Gastrocnemius medialis (tissue), 4 donors: ENCODE measurements at regions not wholly inside any gene's neighbourhood (a gene's known extent, or its start where the extent isn't known, plus 50 kb on each side); places are given as distances from the start of the nearest gene placed in this dataset.

Source experiments
- ATAC-seq, 2 donors: fragments of 150-250 bp; one replicate each; pipeline ENCODE4 v1.9.1; 2016
- DNase-seq, 2 donors: peaks; one replicate each; pipeline ENCODE4 v3.0.0-alpha.2; 2019
- H3K27ac ChIP-seq, 4 donors: fragments of 200-600 bp; sonication (generic); 1 replicate in 1 of 4; 2 replicates in 3 of 4; pipeline ENCODE4 v1.5.1; 2016 to 2018; ENCODE audit warnings: mild to moderate bottlenecking in 2 of 4, moderate library complexity in 1 of 4
- H3K27me3 ChIP-seq, 3 donors: fragments of 200-600 bp; sonication (generic) in 2 of 3; 1 replicate in 1 of 3; 2 replicates in 2 of 3; pipeline versions ENCODE4 v1.5.1 to v1.6.0; 2016 to 2019; ENCODE audit warnings: mild to moderate bottlenecking in 1 of 3, moderate library complexity in 1 of 3
- H3K36me3 ChIP-seq, 2 donors: fragments of 200-600 bp; sonication (generic) in 1 of 2; one replicate each; pipeline ENCODE4 v1.5.1; 2017 to 2018
- H3K4me1 ChIP-seq, 2 donors: fragments of 200-600 bp; sonication (generic) in 1 of 2; one replicate each; pipeline ENCODE4 v1.5.1; 2016 to 2017; ENCODE audit warnings: mild to moderate bottlenecking in 2 of 2
- H3K4me3 ChIP-seq, 4 donors: fragments of 200-600 bp; sonication (generic) in 3 of 4; 1 replicate in 1 of 4; 2 replicates in 3 of 4; pipeline ENCODE4 v1.5.1; 2016 to 2019; ENCODE audit warnings: mild to moderate bottlenecking in 2 of 4
- H3K9me3 ChIP-seq, 3 donors: fragments of 200-600 bp; sonication (generic) in 2 of 3; 1 replicate in 1 of 3; 2 replicates in 2 of 3; pipeline ENCODE4 v1.5.1; 2016 to 2019
- POLR2A ChIP-seq, 2 donors: fragments of 450-650 bp; IDR thresholded peaks; one replicate each; pipeline ENCODE4 v1.6.1; 2017; ENCODE audit warnings: antibody characterized with exemption in 2 of 2, mild to moderate bottlenecking in 2 of 2, moderate library complexity in 2 of 2
- in situ Hi-C, 4 donors: fragments of 200-750 bp; cut with MboI; loops; one replicate each; pipeline versions ENCODE4 v1.15.0 to v1.8.0; 2017; ENCODE audit warnings: low sequenced_read_pairs in 4 of 4
- intact Hi-C: fragments of 100-400 bp; cut with DNase I; formaldehyde crosslinking; loops from one replicate; pipeline ENCODE4 v1.15.1; 2023; ENCODE audit warnings: low total_unique reads
- TF ChIP-seq, protein P1 (sequence below), 5 experiments: fragments of 450-650 bp in 3 of 5; fragments of 200-600 bp in 2 of 5; sonication (generic) in 2 of 5; IDR thresholded peaks in 4 of 5; conservative IDR thresholded peaks in 1 of 5; 1 replicate in 4 of 5; 2 replicates in 1 of 5; pipeline ENCODE4 v1.5.1; 2016 to 2019; ENCODE audit warnings: antibody characterized with exemption in 5 of 5, mild to moderate bottlenecking in 3 of 5, moderate library complexity in 3 of 5

DNA sequence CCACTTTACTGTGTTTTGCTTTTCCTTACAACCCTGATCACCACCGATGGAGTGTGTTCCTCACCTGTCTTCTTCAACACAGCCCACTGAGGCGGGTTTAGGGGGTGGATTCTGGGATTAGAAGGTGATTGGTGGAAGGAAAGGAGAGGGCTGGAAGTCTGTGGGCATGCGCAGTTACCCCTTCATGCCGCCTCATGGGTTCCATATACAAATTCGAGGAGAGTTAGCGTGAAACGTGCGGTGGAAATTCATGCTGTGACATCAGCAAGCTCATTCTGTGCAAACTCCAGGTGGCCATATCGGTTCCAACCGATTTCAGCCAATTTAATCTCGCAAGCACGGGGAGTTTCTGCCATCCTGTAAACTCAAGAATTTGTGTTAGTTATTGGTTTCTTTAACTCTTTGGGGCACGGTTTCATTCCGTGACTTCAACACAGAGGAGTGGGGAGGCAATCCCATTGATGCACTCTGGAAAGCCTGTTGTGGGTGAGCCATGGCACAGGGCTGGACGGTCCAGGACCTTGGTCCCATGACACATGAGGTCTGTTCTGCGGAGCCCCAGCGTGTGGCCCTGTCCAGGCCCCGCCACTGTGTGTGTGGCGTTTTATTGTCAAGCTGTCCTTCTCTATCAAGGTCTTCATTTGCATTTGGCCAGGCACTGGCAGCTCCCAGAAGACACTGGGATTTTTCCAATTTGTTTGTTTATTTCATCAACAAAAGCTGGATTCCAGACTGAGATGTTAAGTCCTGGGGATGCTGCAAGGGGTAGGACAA is 482.8 kb upstream of the SULF2 start:
- no peak overlapping the region for H3K4me3 ChIP-seq
- no peaks in the 10 kb centered on the region for H3K36me3 ChIP-seq
- DNase-seq (no peak), ATAC-seq (no peak)
- H3K4me1 ChIP-seq, result no peaks in the 10 kb centered on the region
- in situ Hi-C loops, result no loop called here
- intact Hi-C loops, result no loop called here
- no peak overlapping the region for H3K27ac ChIP-seq
- no peak for TF ChIP-seq POLR2A (IDR thresholded peaks at IDR 0.05)
- TF ChIP-seq, protein P1, sequence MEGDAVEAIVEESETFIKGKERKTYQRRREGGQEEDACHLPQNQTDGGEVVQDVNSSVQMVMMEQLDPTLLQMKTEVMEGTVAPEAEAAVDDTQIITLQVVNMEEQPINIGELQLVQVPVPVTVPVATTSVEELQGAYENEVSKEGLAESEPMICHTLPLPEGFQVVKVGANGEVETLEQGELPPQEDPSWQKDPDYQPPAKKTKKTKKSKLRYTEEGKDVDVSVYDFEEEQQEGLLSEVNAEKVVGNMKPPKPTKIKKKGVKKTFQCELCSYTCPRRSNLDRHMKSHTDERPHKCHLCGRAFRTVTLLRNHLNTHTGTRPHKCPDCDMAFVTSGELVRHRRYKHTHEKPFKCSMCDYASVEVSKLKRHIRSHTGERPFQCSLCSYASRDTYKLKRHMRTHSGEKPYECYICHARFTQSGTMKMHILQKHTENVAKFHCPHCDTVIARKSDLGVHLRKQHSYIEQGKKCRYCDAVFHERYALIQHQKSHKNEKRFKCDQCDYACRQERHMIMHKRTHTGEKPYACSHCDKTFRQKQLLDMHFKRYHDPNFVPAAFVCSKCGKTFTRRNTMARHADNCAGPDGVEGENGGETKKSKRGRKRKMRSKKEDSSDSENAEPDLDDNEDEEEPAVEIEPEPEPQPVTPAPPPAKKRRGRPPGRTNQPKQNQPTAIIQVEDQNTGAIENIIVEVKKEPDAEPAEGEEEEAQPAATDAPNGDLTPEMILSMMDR (IDR thresholded peaks at IDR 0.05 in 4 of 5, conservative IDR thresholded peaks at IDR 0.05 in 1 of 5), result no peak
- no peaks in the 10 kb centered on the region for H3K9me3 ChIP-seq
- no peaks in the 10 kb centered on the region for H3K27me3 ChIP-seq

DNA sequence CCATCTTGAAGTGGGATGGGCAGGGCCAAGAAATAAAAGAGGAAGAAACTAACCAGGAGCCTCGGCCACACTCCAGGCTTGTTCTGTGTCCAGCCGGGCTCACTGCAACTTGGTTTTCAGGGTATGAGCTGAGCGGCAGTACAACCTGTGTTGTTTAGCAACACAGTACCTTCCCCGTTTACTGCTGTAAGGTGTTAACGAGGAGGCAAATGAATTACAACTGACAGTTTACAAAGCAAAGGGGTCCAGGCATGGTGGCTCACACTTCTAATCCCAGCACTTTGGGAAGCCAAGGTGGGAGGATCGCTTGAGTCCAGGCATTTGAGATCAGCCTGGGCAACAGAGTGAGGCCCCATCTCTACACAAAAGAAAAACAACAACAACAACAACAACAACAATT is 481.3 kb upstream of the SULF2 start:
- no peaks in the 10 kb centered on the region for H3K27me3 ChIP-seq
- no peak overlapping the region for H3K27ac ChIP-seq
- in situ Hi-C loops (no loop called here), intact Hi-C loops (no loop called here)
- no peaks in the 10 kb centered on the region for H3K4me1 ChIP-seq
- no peak for TF ChIP-seq POLR2A (IDR thresholded peaks at IDR 0.05)
- TF ChIP-seq, protein P1 (IDR thresholded peaks at IDR 0.05 in 4 of 5, conservative IDR thresholded peaks at IDR 0.05 in 1 of 5), result no peak
- H3K9me3 ChIP-seq, result no peaks in the 10 kb centered on the region
- ATAC-seq (no peak), DNase-seq (no peak)
- no peak overlapping the region for H3K4me3 ChIP-seq
- no peaks in the 10 kb centered on the region for H3K36me3 ChIP-seq

DNA sequence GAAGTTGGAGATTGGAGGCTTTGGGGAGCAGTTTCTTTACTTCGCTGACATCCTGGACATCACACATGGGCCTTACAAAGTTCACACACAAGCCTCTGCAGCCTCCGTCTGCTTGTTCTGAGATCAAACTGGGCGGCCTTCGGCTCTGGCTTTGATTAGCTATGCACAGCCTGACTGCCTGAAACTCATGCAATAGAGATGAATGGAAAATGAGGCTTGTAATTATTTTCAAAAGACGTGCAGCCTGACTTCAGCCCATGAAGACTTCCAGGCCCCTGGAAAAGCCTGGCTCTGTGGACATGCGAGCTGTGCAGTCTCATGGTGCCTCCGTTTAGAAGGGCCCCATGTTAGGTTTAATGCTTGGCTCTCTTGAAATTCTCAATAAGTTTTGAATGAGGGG is 480.5 kb upstream of the SULF2 start:
- Histone ChIP-seq H3K9me3 (no peaks in the 10 kb centered on the region), H3K27ac (no peak overlapping the region), H3K27me3 (no peaks in the 10 kb centered on the region), H3K4me1 (no peaks in the 10 kb centered on the region), H3K4me3 (no peak overlapping the region), H3K36me3 (no peaks in the 10 kb centered on the region)
- in situ Hi-C loops, result no loop called here
- DNase-seq (no peak), ATAC-seq (no peak)
- intact Hi-C loops, result no loop called here
- TF ChIP-seq, protein P1 (IDR thresholded peaks at IDR 0.05 in 4 of 5, conservative IDR thresholded peaks at IDR 0.05 in 1 of 5), result no peak
- no peak for TF ChIP-seq POLR2A (IDR thresholded peaks at IDR 0.05)

DNA sequence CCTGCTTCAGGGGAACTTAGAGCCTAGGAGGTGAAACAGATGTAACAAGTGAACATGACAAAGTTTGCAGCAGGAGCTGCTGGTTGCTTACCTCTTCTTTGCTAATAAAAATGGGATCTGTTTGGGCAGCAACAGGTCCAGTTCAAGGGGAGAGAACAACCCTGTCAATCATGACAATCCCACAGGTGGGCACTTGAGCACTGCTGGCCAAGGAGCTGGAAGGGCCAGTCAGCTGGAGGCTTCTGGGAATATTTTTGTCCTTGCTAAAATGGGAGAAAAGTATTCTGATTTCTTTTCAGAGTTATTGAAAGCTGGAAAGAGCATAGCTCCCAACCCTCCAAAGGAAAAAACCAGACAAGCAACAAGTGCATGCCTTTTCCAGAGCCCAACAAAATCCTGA is 477.7 kb upstream of the SULF2 start:
- TF ChIP-seq POLR2A (IDR thresholded peaks at IDR 0.05), result no peak
- TF ChIP-seq, protein P1 (IDR thresholded peaks at IDR 0.05 in 4 of 5, conservative IDR thresholded peaks at IDR 0.05 in 1 of 5), result no peak
- Histone ChIP-seq H3K36me3 (no peaks in the 10 kb centered on the region), H3K27me3 (no peaks in the 10 kb centered on the region), H3K4me3 (no peak overlapping the region), H3K9me3 (no peaks in the 10 kb centered on the region), H3K4me1 (no peaks in the 10 kb centered on the region), H3K27ac (no peak overlapping the region)
- in situ Hi-C loops, result no loop called here
- DNase-seq (no peak), ATAC-seq (no peak)
- intact Hi-C loops, result no loop called here

DNA sequence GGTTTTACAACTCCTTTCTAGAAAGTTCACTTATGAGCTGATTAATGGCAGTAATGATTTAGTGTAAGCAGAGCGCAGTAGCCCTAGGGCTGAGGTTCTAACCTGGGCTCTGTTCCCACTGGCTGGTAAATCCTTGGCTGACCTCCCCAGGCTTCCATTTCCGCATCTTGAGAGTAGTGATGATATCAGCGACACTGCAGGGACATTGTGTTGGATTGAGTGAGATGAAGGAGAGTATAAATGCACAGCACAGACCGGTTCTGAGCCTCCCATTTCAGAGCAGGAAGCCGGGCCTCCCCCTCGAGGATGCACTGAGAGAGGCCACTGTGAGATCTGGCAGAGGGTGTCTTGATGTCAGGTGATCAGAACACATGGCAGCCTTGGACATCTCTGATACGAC is 477.2 kb upstream of the SULF2 start:
- Histone ChIP-seq H3K4me1 (no peaks in the 10 kb centered on the region), H3K27ac (no peak overlapping the region), H3K27me3 (no peaks in the 10 kb centered on the region), H3K4me3 (no peak overlapping the region), H3K36me3 (no peaks in the 10 kb centered on the region), H3K9me3 (no peaks in the 10 kb centered on the region)
- DNase-seq, result no peak
- in situ Hi-C loops, result no loop called here
- TF ChIP-seq, protein P1 (IDR thresholded peaks at IDR 0.05 in 4 of 5, conservative IDR thresholded peaks at IDR 0.05 in 1 of 5), result no peak
- no peak for TF ChIP-seq POLR2A (IDR thresholded peaks at IDR 0.05)
- ATAC-seq, result no peak
- intact Hi-C loops, result no loop called here
